A673 (cell line): ENCODE measurements at regions not wholly inside any gene's neighbourhood (a gene's known extent, or its start where the extent isn't known, plus 50 kb on each side); places are given as distances from the start of the nearest gene placed in this dataset.

ENCODE experiments used
- CTCF ChIP-seq: fragments of 300-800, 200-600 bp; sonication (generic); conservative IDR thresholded peaks from 2 replicates; pipeline ENCODE4 v1.5.1; 2017; ENCODE audit warnings: low read depth, mild to moderate bottlenecking, antibody characterized with exemption, low read length, moderate library complexity, mixed read lengths
- EZH2 ChIP-seq: fragments of 200-600 bp; sonication (generic); IDR thresholded peaks from 2 replicates; pipeline ENCODE4 v1.6.1; 2017; ENCODE audit warnings: borderline replicate concordance, low read depth, mild to moderate bottlenecking, mixed read lengths, antibody characterized with exemption, low read length; ENCODE audit not compliant: poor library complexity, severe bottlenecking

DNA sequence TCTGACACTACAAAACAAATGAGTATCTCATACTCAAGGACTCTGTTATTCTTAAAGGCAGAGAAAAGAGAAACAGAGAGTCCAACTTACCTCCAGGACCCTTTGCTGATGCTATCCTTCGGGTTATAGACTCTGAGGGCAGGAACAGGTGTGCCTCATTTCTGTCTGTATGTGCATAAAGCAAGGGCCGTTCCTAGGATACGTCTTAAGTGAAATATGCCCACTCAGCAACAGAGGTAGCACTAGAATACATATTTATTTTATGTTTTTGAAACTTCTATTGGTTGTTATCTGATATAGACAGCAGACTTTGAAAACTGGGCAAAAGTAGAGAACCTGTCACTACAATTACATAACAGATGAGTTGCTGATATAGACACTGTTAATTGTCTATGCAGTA, 89.3 kb upstream of the CPNE4 start:
- TF ChIP-seq CTCF (no peak), EZH2 (no peak)
